ENCODE measurements at regions not wholly inside any gene's neighbourhood (a gene's known extent, or its start where the extent isn't known, plus 50 kb on each side); places are given as distances from the start of the nearest gene placed in this dataset.
A peak's percentile ranks its signal among the peaks of the same experiment; 100 is the strongest.
"Not testable (repeated sequence)": the region's sequence is repeated elsewhere in the genome, so short reads cannot be mapped to it uniquely, and the experiment has no call there.

- FAIRE-seq: no peak
These were observed 57.4 kb upstream of the ZBTB20 start for GRCh38 chr3:115204475-115204874.

GRCh38 chr3:115208066-115208750 is 61.1 kb upstream of the ZBTB20 start:
- FAIRE-seq (no peak), DNase-seq (ENCODE audit: extremely low spot score, insufficient read length, low read depth) (no peak)

More at GRCh38 chr3:115204475-115204874, 57.4 kb upstream of the ZBTB20 start:
- DNase-seq (ENCODE audit: extremely low spot score, insufficient read length, low read depth): no peak

- FAIRE-seq: no peak
- DNase-seq (ENCODE audit: extremely low spot score, insufficient read length, low read depth): no peak
These were observed 64.9 kb upstream of the ZBTB20 start for GRCh38 chr3:115211810-115212492.

GRCh38 chr3:115212615-115213014 is 65.5 kb upstream of the ZBTB20 start:
- FAIRE-seq (peak; percentile 47), DNase-seq (ENCODE audit: extremely low spot score, insufficient read length, low read depth) (no peak)

GRCh38 chr3:115213052-115213451 is 66.0 kb upstream of the ZBTB20 start:
- DNase-seq (ENCODE audit: extremely low spot score, insufficient read length, low read depth); FAIRE-seq: not testable (repeated sequence)

- FAIRE-seq (no peak), DNase-seq (ENCODE audit: extremely low spot score, insufficient read length, low read depth) (no peak)
These were observed 70.2 kb upstream of the ZBTB20 start for GRCh38 chr3:115217292-115217677.

- FAIRE-seq (peak; percentile 33), DNase-seq (ENCODE audit: extremely low spot score, insufficient read length, low read depth) (no peak)
These were observed 70.8 kb upstream of the ZBTB20 start for GRCh38 chr3:115217678-115218451.

- DNase-seq (ENCODE audit: extremely low spot score, insufficient read length, low read depth): no peak
- FAIRE-seq: no peak
These were observed 71.8 kb upstream of the ZBTB20 start for GRCh38 chr3:115218859-115219258.

GRCh38 chr3:115224687-115225086 is 77.6 kb upstream of the ZBTB20 start:
- DNase-seq (ENCODE audit: extremely low spot score, insufficient read length, low read depth) (no peak), FAIRE-seq (no peak)

GRCh38 chr3:115226844-115227445 is 79.9 kb upstream of the ZBTB20 start:
- FAIRE-seq: no peak
- DNase-seq (ENCODE audit: extremely low spot score, insufficient read length, low read depth): no peak

- DNase-seq (ENCODE audit: extremely low spot score, insufficient read length, low read depth) (no peak), FAIRE-seq (no peak)
These were observed 80.4 kb upstream of the ZBTB20 start for GRCh38 chr3:115227461-115227860.

GRCh38 chr3:115228266-115228665 is 81.2 kb upstream of the ZBTB20 start:
- FAIRE-seq (no peak), DNase-seq (ENCODE audit: extremely low spot score, insufficient read length, low read depth) (no peak)

- FAIRE-seq (no peak), DNase-seq (ENCODE audit: extremely low spot score, insufficient read length, low read depth) (no peak)
These were observed 85.1 kb upstream of the ZBTB20 start for GRCh38 chr3:115232167-115232566.

- DNase-seq (ENCODE audit: extremely low spot score, insufficient read length, low read depth): no peak
- FAIRE-seq: no peak
These were observed 85.9 kb upstream of the ZBTB20 start for GRCh38 chr3:115233021-115233420.

GRCh38 chr3:115236496-115236895 is 89.4 kb upstream of the ZBTB20 start:
- FAIRE-seq (no peak), DNase-seq (ENCODE audit: extremely low spot score, insufficient read length, low read depth) (no peak)

- FAIRE-seq: no peak
- no peak for DNase-seq (ENCODE audit: extremely low spot score, insufficient read length, low read depth)
These were observed 92.6 kb upstream of the ZBTB20 start for GRCh38 chr3:115239717-115240116.

- FAIRE-seq (no peak), DNase-seq (ENCODE audit: extremely low spot score, insufficient read length, low read depth) (no peak)
These were observed 97.3 kb upstream of the ZBTB20 start for GRCh38 chr3:115244350-115244749.

- DNase-seq (ENCODE audit: extremely low spot score, insufficient read length, low read depth) (no peak), FAIRE-seq (no peak)
These were observed 98.3 kb upstream of the ZBTB20 start for GRCh38 chr3:115245438-115245837.

GRCh38 chr3:115245899-115246298 is 98.8 kb upstream of the ZBTB20 start:
- FAIRE-seq: no peak
- DNase-seq (ENCODE audit: extremely low spot score, insufficient read length, low read depth): no peak

- no peak for FAIRE-seq
- no peak for DNase-seq (ENCODE audit: extremely low spot score, insufficient read length, low read depth)
These were observed 99.5 kb upstream of the ZBTB20 start for GRCh38 chr3:115246461-115247020.
